ENCODE measurements at regions not wholly inside any gene's neighbourhood (a gene's known extent, or its start where the extent isn't known, plus 50 kb on each side); places are given as distances from the start of the nearest gene placed in this dataset.

DNA sequence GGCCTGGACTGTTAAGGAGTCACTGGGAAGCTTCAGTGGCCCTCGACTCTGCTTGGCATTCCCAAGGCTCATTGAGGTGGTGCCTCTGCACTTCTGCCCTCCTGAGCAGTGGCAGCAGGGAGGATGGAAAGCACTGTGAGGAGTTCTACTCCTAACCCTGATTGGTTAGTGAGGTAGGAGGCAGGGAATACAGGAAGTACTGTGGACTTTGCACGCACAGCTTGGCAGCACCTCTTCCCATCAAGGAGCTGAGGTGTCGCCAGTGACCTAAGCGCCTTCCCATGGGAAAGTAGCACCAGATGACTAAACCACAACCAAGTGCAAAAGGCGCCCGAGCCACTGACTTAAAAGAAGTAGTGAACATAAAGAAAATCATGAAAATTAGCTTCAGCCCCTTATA, 152.5 kb upstream of the CADM1 start:
- Mint-ChIP-seq H3K4me1 (no peaks in the 10 kb centered on the region), H3K36me3 (no peaks in the 10 kb centered on the region), H3K27me3 (ENCODE audit: low read depth in 2 of 2) (peaks cover 27 to 48% of the 10 kb centered on the region in 2 donors), H3K27ac (no peak overlapping the region), H3K4me3 (no peak overlapping the region), H3K9me3 (no peaks in the 10 kb centered on the region)
- ATAC-seq (no peak), DNase-seq (no peak)
- TF ChIP-seq, protein P1, sequence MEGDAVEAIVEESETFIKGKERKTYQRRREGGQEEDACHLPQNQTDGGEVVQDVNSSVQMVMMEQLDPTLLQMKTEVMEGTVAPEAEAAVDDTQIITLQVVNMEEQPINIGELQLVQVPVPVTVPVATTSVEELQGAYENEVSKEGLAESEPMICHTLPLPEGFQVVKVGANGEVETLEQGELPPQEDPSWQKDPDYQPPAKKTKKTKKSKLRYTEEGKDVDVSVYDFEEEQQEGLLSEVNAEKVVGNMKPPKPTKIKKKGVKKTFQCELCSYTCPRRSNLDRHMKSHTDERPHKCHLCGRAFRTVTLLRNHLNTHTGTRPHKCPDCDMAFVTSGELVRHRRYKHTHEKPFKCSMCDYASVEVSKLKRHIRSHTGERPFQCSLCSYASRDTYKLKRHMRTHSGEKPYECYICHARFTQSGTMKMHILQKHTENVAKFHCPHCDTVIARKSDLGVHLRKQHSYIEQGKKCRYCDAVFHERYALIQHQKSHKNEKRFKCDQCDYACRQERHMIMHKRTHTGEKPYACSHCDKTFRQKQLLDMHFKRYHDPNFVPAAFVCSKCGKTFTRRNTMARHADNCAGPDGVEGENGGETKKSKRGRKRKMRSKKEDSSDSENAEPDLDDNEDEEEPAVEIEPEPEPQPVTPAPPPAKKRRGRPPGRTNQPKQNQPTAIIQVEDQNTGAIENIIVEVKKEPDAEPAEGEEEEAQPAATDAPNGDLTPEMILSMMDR (IDR thresholded peaks at IDR 0.05): no peak
- 75% methylated on average over 6 of the region's 6 CpGs for WGBS (ENCODE audit: insufficient coverage)
- intact Hi-C loops (cut with micrococcal nuclease): no loop called here
- Histone ChIP-seq H3K27me3 (ENCODE audit: control insufficient read depth, insufficient read depth, low read length) (peaks cover 5% of the 10 kb centered on the region), H3K4me1 (ENCODE audit: control insufficient read depth, insufficient read depth, low read length) (no peaks in the 10 kb centered on the region), H3K27ac (ENCODE audit: low read length) (no peak overlapping the region), H3K9me3 (ENCODE audit: control insufficient read depth, insufficient read depth, low read length) (no peaks in the 10 kb centered on the region), H3K4me3 (ENCODE audit: low read length) (no peak overlapping the region), H3K36me3 (ENCODE audit: control insufficient read depth, insufficient read depth, low read length) (no peaks in the 10 kb centered on the region)

DNA sequence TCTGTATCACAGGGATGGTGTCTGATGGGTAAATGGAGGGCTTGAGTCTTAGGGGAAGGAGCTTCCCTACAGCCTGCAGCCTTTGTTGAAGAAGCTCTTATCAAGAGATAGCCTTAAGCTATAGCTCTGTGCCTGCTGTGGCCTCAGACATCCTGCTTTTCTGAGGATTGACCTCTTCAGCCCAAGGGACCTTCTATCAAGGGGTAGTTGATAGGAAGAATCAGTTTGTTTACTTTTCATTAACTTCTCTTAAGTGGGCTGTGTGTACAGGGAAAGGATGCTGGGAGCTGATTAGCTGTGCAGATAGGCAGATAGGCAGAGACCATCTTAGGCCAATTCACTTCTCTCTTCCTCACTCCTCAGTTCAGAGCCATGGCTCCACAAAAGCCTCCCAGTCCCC, 151.8 kb upstream of the CADM1 start:
- H3K4me3 Mint-ChIP-seq: no peak overlapping the region
- H3K4me3 ChIP-seq (ENCODE audit: low read length): no peak overlapping the region
- no peak overlapping the region for H3K27ac Mint-ChIP-seq
- H3K27me3 ChIP-seq (ENCODE audit: control insufficient read depth, insufficient read depth, low read length): peaks cover 5% of the 10 kb centered on the region
- intact Hi-C loops (cut with micrococcal nuclease): no loop called here
- H3K36me3 Mint-ChIP-seq: no peaks in the 10 kb centered on the region
- ATAC-seq (no peak), DNase-seq (no peak)
- no peaks in the 10 kb centered on the region for H3K4me1 ChIP-seq (ENCODE audit: control insufficient read depth, insufficient read depth, low read length)
- no peaks in the 10 kb centered on the region for H3K9me3 ChIP-seq (ENCODE audit: control insufficient read depth, insufficient read depth, low read length)
- no peaks in the 10 kb centered on the region for H3K36me3 ChIP-seq (ENCODE audit: control insufficient read depth, insufficient read depth, low read length)
- H3K9me3 Mint-ChIP-seq: no peaks in the 10 kb centered on the region
- H3K27ac ChIP-seq (ENCODE audit: low read length): no peak overlapping the region
- peaks cover 27 to 49% of the 10 kb centered on the region in 2 donors for H3K27me3 Mint-ChIP-seq (ENCODE audit: low read depth in 2 of 2)
- no peaks in the 10 kb centered on the region for H3K4me1 Mint-ChIP-seq
- TF ChIP-seq, protein P1 (IDR thresholded peaks at IDR 0.05): no peak

DNA sequence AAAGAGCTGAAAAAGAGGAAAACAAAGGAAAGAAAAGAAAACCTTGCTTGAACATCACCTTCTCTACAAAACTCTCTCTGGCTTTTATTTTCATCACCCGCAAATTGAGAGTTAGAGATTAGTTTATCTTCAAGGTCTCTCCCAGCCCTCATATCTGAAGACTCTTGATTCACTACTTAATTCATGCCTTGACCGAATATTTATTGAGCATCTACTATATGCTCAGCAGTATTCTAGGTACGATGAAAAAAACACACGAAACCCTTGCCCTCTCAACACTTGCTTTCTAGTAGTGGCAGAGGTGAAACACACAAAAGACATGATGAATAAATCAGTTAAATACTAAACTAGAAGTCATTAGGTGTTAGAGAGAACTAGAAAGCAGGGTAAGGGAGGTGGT, 150.6 kb upstream of the CADM1 start:
- no peaks in the 10 kb centered on the region for H3K36me3 ChIP-seq (ENCODE audit: control insufficient read depth, insufficient read depth, low read length)

DNA sequence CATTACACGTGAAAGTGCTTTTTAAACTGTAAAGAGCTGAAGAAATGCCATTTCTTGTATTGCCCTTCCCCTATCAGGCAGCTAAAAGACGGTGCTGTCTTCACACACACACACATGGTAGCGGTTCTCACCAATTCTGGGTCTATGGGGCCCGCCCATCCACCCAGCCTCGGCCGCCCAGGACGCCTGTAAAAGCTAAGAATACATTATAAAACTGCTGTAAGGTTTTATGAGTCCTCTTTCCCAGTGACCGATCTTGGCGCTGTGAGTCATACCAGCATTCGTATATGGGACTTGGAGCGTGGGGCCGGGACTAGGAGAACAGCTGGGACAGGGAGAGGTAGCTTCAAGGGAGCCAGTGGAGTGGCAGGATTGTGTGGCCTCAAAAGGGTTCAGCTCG, 149.7 kb upstream of the CADM1 start:
- no peaks in the 10 kb centered on the region for H3K36me3 Mint-ChIP-seq
- Histone ChIP-seq H3K27ac (ENCODE audit: low read length) (no peak overlapping the region), H3K4me3 (ENCODE audit: low read length) (no peak overlapping the region), H3K4me1 (ENCODE audit: control insufficient read depth, insufficient read depth, low read length) (no peaks in the 10 kb centered on the region), H3K36me3 (ENCODE audit: control insufficient read depth, insufficient read depth, low read length) (no peaks in the 10 kb centered on the region), H3K9me3 (ENCODE audit: control insufficient read depth, insufficient read depth, low read length) (no peaks in the 10 kb centered on the region), H3K27me3 (ENCODE audit: control insufficient read depth, insufficient read depth, low read length) (no peaks in the 10 kb centered on the region)
- TF ChIP-seq, protein P1 (IDR thresholded peaks at IDR 0.05): no peak
- no peak overlapping the region for H3K4me3 Mint-ChIP-seq
- ATAC-seq (no peak), DNase-seq (no peak)
- 85% methylated on average over 13 of the region's 13 CpGs for WGBS (ENCODE audit: insufficient coverage)
- intact Hi-C loops (cut with micrococcal nuclease): no loop called here
- peaks cover 21 to 47% of the 10 kb centered on the region in 2 donors for H3K27me3 Mint-ChIP-seq (ENCODE audit: low read depth in 2 of 2)
- H3K27ac Mint-ChIP-seq: no peak overlapping the region
- H3K4me1 Mint-ChIP-seq: no peaks in the 10 kb centered on the region
- no peaks in the 10 kb centered on the region for H3K9me3 Mint-ChIP-seq

More for the DNA sequence above, 150.6 kb upstream of the CADM1 start:
- 89% methylated on average over 4 of the region's 4 CpGs for WGBS (ENCODE audit: insufficient coverage)
- Mint-ChIP-seq H3K4me3 (no peak overlapping the region), H3K4me1 (no peaks in the 10 kb centered on the region), H3K9me3 (no peaks in the 10 kb centered on the region), H3K27ac (no peak overlapping the region), H3K27me3 (ENCODE audit: low read depth in 2 of 2) (peaks cover 20 to 49% of the 10 kb centered on the region in 2 donors), H3K36me3 (no peaks in the 10 kb centered on the region)
- intact Hi-C loops (cut with micrococcal nuclease): no loop called here
- DNase-seq (no peak), ATAC-seq (no peak)
- Histone ChIP-seq H3K9me3 (ENCODE audit: control insufficient read depth, insufficient read depth, low read length) (no peaks in the 10 kb centered on the region), H3K4me1 (ENCODE audit: control insufficient read depth, insufficient read depth, low read length) (no peaks in the 10 kb centered on the region), H3K27me3 (ENCODE audit: control insufficient read depth, insufficient read depth, low read length) (no peaks in the 10 kb centered on the region), H3K27ac (ENCODE audit: low read length) (no peak overlapping the region), H3K4me3 (ENCODE audit: low read length) (no peak overlapping the region)
- TF ChIP-seq, protein P1 (IDR thresholded peaks at IDR 0.05): no peak
